ENCODE measurements at regions not wholly inside any gene's neighbourhood (a gene's known extent, or its start where the extent isn't known, plus 50 kb on each side); places are given as distances from the start of the nearest gene placed in this dataset.

- TF ChIP-seq, protein P1, sequence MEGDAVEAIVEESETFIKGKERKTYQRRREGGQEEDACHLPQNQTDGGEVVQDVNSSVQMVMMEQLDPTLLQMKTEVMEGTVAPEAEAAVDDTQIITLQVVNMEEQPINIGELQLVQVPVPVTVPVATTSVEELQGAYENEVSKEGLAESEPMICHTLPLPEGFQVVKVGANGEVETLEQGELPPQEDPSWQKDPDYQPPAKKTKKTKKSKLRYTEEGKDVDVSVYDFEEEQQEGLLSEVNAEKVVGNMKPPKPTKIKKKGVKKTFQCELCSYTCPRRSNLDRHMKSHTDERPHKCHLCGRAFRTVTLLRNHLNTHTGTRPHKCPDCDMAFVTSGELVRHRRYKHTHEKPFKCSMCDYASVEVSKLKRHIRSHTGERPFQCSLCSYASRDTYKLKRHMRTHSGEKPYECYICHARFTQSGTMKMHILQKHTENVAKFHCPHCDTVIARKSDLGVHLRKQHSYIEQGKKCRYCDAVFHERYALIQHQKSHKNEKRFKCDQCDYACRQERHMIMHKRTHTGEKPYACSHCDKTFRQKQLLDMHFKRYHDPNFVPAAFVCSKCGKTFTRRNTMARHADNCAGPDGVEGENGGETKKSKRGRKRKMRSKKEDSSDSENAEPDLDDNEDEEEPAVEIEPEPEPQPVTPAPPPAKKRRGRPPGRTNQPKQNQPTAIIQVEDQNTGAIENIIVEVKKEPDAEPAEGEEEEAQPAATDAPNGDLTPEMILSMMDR (IDR thresholded peaks at IDR 0.05; ENCODE audit: borderline replicate concordance, extremely low read depth, low read length, poor library complexity, severe bottlenecking), result no peak
- TF ChIP-seq EZH2 (IDR thresholded peaks at IDR 0.05; ENCODE audit: borderline replicate concordance, low read depth, low read length, severe bottlenecking), result no peak
Measured at GRCh38 chr6:754202-754601, 61.3 kb upstream of the EXOC2 start.

Measured in DND-41 (cell line).